Neural cell (in vitro differentiated cells): ENCODE measurements at regions not wholly inside any gene's neighbourhood (a gene's known extent, or its start where the extent isn't known, plus 50 kb on each side); places are given as distances from the start of the nearest gene placed in this dataset.

Experiments used
- H2AFZ ChIP-seq: fragments of 200-600, 300-800 bp; sonication (generic), shearing (Covaris generic); 2 replicates; pipeline ENCODE4 v1.6.0; 2014; ENCODE audit warnings: low read depth, mild to moderate bottlenecking, antibody characterized with exemption, low read length, moderate library complexity
- H3F3A ChIP-seq: fragments of 200-600 bp; shearing (Covaris generic); 2 replicates; pipeline ENCODE4 v1.6.1; 2016; ENCODE audit warnings: mild to moderate bottlenecking, moderate library complexity, mixed read lengths, antibody characterized with exemption, low read length; ENCODE audit not compliant: insufficient read depth, poor library complexity, severe bottlenecking
- H3K27ac ChIP-seq: fragments of 200-600, 300-800 bp; sonication (generic), shearing (Covaris generic); 2 replicates; pipeline ENCODE4 v1.5.1; 2014; ENCODE audit warnings: mild to moderate bottlenecking, low read length, moderate library complexity
- H3K27me3 ChIP-seq: fragments of 300-800, 200-600 bp; sonication (generic), shearing (Covaris generic); 2 replicates; pipeline ENCODE4 v1.6.0; 2014; ENCODE audit warnings: mild to moderate bottlenecking, low read depth, low read length, moderate library complexity; ENCODE audit not compliant: insufficient read depth
- H3K36me3 ChIP-seq: fragments of 300-800, 200-600 bp; sonication (generic), shearing (Covaris generic); 2 replicates; pipeline ENCODE4 v1.5.1; 2014; ENCODE audit warnings: mild to moderate bottlenecking, antibody characterized with exemption, low read length, moderate library complexity; ENCODE audit not compliant: insufficient read depth
- H3K4me2 ChIP-seq: fragments of 300-800, 200-600 bp; sonication (generic), shearing (Covaris generic); 2 replicates; pipeline ENCODE4 v1.6.0; 2014; ENCODE audit warnings: mild to moderate bottlenecking, low read length
- H3K4me3 ChIP-seq: fragments of 300-800, 200-600 bp; sonication (generic), shearing (Covaris generic); 2 replicates; pipeline ENCODE4 v1.5.1; 2014; ENCODE audit warnings: mild to moderate bottlenecking, low read length, moderate library complexity
- H3K79me2 ChIP-seq: fragments of 200-600 bp; shearing (Covaris generic); replicated peaks from 2 replicates; pipeline ENCODE4 v1.6.0; 2014; ENCODE audit warnings: mild to moderate bottlenecking, low read length, moderate library complexity; ENCODE audit not compliant: insufficient read depth
- H3K9ac ChIP-seq: fragments of 300-800, 200-600 bp; sonication (generic), shearing (Covaris generic); 2 replicates; pipeline ENCODE4 v1.6.1; 2016; ENCODE audit warnings: mild to moderate bottlenecking, low read length, mixed read lengths
- H3K9me2 ChIP-seq: fragments of 200-600 bp; shearing (Covaris generic); 2 replicates; pipeline ENCODE4 v1.6.1; 2016; ENCODE audit warnings: mild to moderate bottlenecking, low read length, mixed read lengths; ENCODE audit not compliant: insufficient read depth
- H3K9me3 ChIP-seq: fragments of 200-600, 300-800 bp; sonication (generic), shearing (Covaris generic); 2 replicates; pipeline ENCODE4 v1.6.1; 2016; ENCODE audit warnings: mild to moderate bottlenecking, mixed run types, low read length, moderate library complexity, mixed read lengths
- H4K20me1 ChIP-seq: fragments of 200-600 bp; shearing (Covaris generic); 2 replicates; pipeline ENCODE4 v1.6.1; 2016; ENCODE audit warnings: mild to moderate bottlenecking, mixed run types; ENCODE audit not compliant: insufficient read depth
- CTCF ChIP-seq: fragments of 450-650 bp; IDR thresholded peaks from 2 replicates; pipeline ENCODE4 v1.5.1; 2014; ENCODE audit warnings: antibody characterized with exemption, mild to moderate bottlenecking, moderate library complexity; ENCODE audit not compliant: poor library complexity, severe bottlenecking
- EP300 ChIP-seq: fragments of 450-650 bp; conservative IDR thresholded peaks from 2 replicates; pipeline ENCODE4 v1.6.1; 2014; ENCODE audit warnings: antibody characterized with exemption, mild to moderate bottlenecking, moderate library complexity; ENCODE audit not compliant: poor library complexity, severe bottlenecking
- EZH2 ChIP-seq: fragments of 200-600, 300-800 bp; shearing (Covaris generic), sonication (generic); IDR thresholded peaks from 2 replicates; pipeline ENCODE4 v1.6.1; 2014; ENCODE audit warnings: antibody characterized with exemption, low read length, borderline replicate concordance, mild to moderate bottlenecking; ENCODE audit not compliant: insufficient read depth, poor library complexity, severe bottlenecking
- MXI1 ChIP-seq: fragments of 450-650 bp; conservative IDR thresholded peaks from 2 replicates; pipeline ENCODE4 v1.6.1; 2014; ENCODE audit warnings: antibody characterized with exemption, mild to moderate bottlenecking; ENCODE audit not compliant: poor library complexity, severe bottlenecking
- POLR2AphosphoS5 ChIP-seq: IDR thresholded peaks from 2 replicates; pipeline ENCODE4 v1.6.1; 2012
- RAD21 ChIP-seq: fragments of 450-650 bp; conservative IDR thresholded peaks from 2 replicates; pipeline ENCODE4 v1.6.1; 2014; ENCODE audit warnings: antibody characterized with exemption, mild to moderate bottlenecking, moderate library complexity
- REST ChIP-seq: IDR thresholded peaks from 2 replicates; pipeline ENCODE4 v1.6.1; 2012; ENCODE audit warnings: borderline replicate concordance
- SMC3 ChIP-seq: fragments of 450-650 bp; conservative IDR thresholded peaks from 2 replicates; pipeline ENCODE4 v1.6.1; 2014; ENCODE audit warnings: antibody characterized with exemption, mild to moderate bottlenecking, moderate library complexity; ENCODE audit not compliant: poor library complexity
- TAF1 ChIP-seq: IDR thresholded peaks from 2 replicates; pipeline ENCODE4 v1.6.1; 2012; ENCODE audit warnings: low read depth

- Histone ChIP-seq H4K20me1 (no peaks in the 10 kb centered on the region), H3K27ac (no peak overlapping the region), H3K9me2 (no peaks in the 10 kb centered on the region), H3K9ac (no peak overlapping the region), H3K79me2 (no peaks in the 10 kb centered on the region), H3K27me3 (peaks cover 8% of the 10 kb centered on the region), H3K36me3 (no peaks in the 10 kb centered on the region), H2AFZ (no peak overlapping the region), H3K4me2 (no peak overlapping the region), H3K4me3 (no peak overlapping the region), H3F3A (no peaks in the 10 kb centered on the region), H3K9me3 (no peaks in the 10 kb centered on the region)
- TF ChIP-seq SMC3 = no peak
- TF ChIP-seq POLR2AphosphoS5 = no peak
- no peak for TF ChIP-seq REST
- TF ChIP-seq CTCF = no peak
- no peak for TF ChIP-seq RAD21
- no peak for TF ChIP-seq TAF1
- no peak for TF ChIP-seq EZH2
- no peak for TF ChIP-seq EP300
- TF ChIP-seq MXI1 = no peak
Observed at GRCh38 chr7:81162234-81162633, 243.4 kb upstream of the SEMA3C start.

GRCh38 chr7:81161451-81162075, 242.7 kb upstream of the SEMA3C start:
- Histone ChIP-seq H3K9ac (no peak overlapping the region), H3K4me2 (no peak overlapping the region), H4K20me1 (no peaks in the 10 kb centered on the region), H3K9me3 (no peaks in the 10 kb centered on the region), H2AFZ (no peak overlapping the region), H3F3A (no peaks in the 10 kb centered on the region), H3K9me2 (no peaks in the 10 kb centered on the region), H3K27ac (no peak overlapping the region), H3K79me2 (no peaks in the 10 kb centered on the region), H3K36me3 (no peaks in the 10 kb centered on the region), H3K27me3 (peaks cover 12% of the 10 kb centered on the region), H3K4me3 (no peak overlapping the region)
- TF ChIP-seq EZH2 = no peak
- no peak for TF ChIP-seq MXI1
- no peak for TF ChIP-seq EP300
- no peak for TF ChIP-seq RAD21
- TF ChIP-seq REST = no peak
- no peak for TF ChIP-seq SMC3
- TF ChIP-seq TAF1 = no peak
- no peak for TF ChIP-seq CTCF
- no peak for TF ChIP-seq POLR2AphosphoS5
